IPS DF 4.7 (cell line): ENCODE measurements at regions not wholly inside any gene's neighbourhood (a gene's known extent, or its start where the extent isn't known, plus 50 kb on each side); places are given as distances from the start of the nearest gene placed in this dataset.

ENCODE experiments used
- DNase-seq: peaks from one replicate; pipeline ENCODE4 v3.0.0-alpha.2; 2013; ENCODE audit warnings: low spot score; ENCODE audit errors: extremely low read depth

DNA sequence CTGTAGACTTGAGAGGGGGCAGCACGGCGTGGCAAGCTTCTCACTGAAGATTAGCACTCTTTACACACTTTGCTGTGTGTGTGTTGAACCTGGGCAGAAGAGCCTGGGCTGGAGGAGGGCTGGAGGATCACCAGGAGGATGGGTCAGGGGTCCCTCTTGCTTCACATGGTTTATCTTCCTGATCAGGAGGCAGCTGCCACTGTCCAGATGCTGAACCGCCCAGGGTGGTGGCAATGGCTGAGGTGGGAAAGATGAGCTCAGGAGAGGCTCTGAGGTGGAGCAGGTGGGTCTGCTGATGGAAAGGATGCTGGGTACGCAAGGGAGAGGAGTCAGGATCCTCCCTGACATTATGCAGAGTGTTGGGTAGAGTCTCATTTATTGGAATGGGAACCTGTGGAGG lies 191.5 kb downstream of the RAMP3 start:
- DNase-seq, result no peak

DNA sequence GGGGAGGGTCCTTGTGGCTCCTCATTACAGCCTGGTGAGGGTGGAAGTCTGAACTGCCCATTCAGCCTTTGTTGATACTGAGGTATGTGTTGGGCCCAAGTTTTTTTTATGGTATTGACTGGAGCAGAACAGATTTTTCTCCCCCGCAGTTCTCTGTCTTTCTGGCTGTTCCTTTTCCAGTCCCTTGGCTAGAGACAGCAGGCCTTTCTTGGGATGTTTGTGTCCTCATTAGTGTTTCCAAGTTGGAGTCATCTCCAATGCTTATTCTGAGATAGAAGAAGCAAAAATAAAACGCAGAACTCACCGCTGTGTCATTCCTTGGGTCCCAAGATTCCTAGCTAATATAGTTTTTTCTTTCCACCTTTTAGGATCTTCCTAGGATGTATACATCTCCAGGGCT lies 193.3 kb downstream of the RAMP3 start:
- DNase-seq, result no peak

DNA sequence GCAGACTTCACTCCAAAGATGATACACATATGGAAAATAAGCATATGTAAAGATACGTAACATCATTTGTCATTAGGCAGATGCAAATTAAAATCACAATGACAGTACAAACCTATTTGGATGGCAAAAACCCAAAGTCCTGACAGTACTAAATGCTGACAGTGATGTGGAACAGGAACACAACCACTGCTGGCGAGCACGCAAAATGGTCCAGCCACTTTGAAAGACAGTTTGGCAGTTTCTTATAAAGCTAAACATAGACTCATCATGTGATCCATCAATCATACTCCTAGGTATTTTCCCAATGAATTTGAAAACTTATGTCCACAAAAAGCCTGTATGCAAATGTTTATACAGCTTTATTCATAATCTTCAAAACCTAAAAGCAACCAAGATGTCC lies 200.7 kb downstream of the RAMP3 start:
- no peak for DNase-seq

DNA sequence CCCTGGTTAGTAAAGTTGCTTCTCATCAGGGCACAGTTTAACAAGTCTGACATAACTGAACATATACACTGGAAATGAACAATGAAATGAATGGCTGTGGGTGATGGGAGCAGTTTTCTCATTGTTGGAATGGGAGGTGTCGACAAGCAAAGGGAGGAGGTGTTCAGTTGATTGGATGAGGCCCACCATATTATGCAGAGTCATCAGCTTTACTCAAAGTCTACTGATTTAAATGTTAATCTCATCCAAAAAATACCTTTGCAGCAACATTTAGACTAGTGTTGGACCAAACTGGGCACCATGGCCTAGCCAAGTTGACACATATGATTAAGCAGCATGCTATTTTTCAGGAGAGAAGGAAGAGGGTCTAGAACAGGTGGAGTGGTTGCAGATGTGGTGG lies 201.7 kb downstream of the RAMP3 start:
- DNase-seq, result no peak

DNA sequence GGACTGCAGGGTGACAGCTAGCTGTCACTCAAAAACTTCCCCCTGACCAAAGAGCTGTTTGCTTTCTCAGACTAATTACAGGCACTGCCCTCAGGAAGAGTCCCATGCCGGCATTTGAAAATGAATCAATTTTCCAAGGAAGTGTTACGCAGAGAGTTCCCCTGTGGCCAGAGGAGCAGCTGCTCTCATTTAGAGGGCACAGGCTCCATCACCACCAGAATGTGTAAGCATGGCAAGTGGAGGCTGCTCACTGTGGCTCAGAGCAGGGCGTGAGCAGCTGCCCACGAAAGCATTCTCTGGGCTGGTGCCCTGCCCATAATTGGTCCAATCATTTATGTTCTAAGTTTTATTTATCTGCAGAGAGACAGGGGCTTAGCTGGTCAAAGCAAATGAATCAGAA lies 202.2 kb downstream of the RAMP3 start:
- DNase-seq, result no peak

DNA sequence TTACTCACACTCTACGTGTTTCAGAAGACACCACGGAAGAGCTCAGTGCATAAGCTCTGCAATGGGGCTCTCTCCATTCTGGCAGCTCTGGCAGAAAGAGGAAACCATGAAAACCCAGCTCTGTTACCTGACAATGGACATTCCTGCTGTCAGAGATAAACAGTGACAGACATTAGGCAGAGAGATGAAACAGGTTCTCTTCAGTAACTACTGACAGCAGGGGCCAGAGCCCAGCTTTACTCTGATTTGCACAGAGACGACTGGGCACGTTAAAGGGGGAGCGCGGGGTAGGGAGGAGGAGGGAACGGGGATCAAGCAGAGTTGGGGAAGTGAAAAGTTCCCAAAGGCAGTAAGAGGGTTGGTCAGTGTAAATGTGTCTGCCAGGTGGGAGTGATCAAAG lies 206.1 kb downstream of the RAMP3 start:
- DNase-seq, result no peak

DNA sequence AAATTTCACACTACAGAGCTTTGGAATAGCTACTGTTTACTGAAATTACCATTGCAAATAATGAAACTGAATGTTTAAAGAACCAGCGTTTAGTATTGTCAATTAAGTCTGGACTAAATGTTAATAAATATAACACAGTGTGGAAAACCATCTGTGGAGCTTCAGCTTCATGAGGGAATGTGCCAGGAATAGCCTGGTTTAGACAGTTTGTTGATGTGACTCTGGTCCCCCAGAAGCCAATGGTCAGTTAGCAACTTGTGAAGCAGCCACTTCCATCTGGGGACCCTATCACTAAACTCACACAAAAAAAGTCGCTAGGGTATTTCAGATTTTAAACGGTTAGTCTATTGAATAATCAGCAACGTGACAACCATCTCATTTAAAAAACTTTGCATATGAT lies 207.8 kb downstream of the RAMP3 start:
- DNase-seq, result no peak

DNA sequence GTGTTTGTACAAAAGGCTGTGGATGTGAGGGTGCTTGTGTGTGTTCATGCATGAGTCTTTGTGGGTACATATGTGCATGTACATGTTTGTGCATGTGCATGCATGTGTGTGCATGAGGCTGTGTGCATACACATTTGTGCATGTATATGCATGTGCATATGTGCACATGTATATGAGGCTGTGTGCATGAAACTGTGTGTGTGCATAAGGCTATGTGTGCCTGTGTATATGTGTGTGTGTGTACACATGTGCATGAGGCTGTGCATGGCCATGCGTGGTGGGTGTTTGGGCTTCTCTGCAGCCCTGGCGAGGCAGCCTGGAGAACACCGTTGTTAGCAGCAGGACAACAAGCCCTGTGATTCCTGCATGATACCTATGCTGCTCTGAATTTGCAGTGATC lies 207.7 kb upstream of the ADCY1 start:
- no peak for DNase-seq

DNA sequence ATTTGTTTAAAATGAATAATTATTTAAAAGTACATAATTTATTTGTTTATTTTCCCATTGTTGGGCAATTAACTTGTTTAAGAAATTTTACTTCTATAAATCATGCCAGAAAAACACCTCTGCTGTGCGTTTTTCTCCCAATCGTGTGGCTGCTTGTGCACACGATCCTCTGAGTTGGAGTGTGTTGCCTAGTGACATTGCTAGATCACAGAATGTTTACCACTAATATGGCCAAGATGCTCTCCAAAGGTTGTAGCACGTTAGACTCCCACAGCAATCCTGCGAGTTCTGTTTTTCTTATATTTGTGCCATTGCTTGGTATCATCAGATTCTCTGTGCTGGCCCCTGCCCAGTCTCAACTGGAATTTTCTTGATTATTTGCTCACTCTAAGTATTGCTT lies 207.1 kb upstream of the ADCY1 start:
- DNase-seq, result no peak

DNA sequence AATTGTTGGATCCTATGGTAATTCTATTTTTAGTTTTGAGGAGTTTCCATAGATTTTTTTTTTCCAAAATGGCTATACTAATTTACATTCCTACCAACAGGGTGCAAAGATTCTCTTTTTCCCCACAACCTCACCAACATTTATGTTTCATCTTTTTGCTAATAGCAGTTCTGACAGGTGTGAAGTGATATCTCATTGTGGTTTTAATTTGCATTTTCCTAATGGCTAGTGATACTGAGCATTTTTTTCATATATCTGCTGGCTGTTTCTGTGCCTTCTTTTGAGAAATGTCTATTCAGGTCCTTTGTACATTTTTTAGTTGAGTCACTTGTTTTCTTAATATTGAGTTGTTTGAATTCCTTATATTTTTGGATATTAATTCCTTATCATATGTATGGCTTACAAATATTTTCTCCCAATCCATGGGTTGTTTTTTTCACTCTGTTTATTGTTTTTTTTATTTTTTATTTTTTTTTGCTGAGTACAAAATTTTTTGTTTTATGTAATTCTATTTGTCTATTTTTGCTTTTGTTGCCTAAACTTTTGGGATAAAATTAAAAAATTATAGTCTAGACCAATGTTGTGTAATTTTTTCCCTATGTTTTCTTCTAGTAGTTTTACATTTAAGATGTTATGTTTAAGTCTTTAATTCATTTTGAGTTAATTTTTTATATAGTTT lies 205.9 kb upstream of the ADCY1 start:
- no peak for DNase-seq

DNA sequence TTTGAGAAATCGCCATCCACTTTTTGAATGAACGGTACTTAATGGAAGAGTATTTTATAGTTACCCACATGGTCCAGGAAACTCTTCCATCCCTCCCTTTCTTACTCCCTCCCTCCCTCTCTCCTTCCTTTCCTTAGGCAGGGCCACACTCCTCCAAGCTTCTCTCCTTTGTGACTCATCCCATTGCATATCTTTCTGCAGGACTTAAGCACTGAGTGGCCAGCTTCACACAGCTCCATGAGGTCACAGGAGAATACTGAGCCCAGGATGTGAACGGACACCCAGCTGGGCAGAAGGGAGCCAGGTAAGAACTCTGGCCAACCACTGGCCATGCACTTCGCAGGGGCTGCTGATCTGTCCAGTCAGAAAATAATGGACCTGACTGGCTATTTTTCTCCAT lies 189.7 kb upstream of the ADCY1 start:
- DNase-seq, result no peak

DNA sequence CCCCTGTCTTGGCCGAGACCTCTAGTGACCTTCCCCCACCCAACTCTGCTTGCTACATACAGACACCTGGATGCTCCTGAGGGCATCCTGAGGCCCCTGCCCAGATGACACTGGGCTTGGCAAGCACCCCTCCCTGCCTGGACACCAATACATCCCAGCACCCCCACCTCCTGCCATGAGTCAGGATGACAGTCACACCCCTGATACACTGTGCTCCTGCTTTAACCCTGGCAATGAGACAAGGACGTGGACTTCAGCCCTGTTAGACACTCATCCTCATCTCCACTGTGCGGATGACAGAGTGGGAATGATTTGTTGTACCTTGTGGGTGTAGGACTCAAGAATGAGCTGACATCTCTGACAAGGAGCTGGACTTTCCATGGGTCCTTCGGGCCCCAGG lies 186.3 kb upstream of the ADCY1 start:
- DNase-seq, result no peak

DNA sequence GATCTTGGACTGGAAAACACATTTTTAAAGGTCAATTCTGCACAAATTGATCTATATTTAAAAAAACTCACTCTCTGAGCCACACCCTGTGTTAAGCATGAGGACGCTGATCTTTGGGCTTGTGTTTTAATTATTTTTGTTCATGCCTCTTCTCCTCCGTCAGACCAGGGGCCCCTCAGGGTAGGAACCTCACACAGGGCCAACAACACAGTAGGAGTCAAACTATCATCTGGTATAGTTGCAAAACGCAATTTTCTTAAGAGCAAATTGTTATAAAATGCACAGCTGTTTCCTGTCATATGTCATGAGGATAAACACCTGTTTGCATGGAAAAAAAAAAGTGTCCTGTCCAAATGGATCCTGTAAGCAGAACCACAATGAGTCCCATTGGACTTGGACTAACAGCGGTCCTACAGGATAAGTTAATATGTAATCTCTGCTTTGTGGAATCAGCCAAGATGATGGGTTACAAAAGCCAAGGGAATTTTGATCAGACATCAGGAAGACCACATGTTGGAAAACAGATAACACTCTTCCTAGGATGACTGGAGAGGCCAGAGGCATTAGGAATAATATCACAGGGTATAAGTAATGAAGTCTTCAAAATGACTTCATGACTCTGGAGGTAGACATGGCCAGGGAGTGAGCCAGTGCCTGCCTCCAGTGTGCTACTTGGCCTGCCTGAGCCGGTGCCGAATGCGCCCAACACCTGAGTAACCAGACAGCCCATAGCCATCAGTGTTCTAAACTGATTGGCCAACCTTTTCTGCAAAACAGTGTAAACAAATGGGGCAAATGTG lies 184.9 kb upstream of the ADCY1 start:
- DNase-seq, result no peak

DNA sequence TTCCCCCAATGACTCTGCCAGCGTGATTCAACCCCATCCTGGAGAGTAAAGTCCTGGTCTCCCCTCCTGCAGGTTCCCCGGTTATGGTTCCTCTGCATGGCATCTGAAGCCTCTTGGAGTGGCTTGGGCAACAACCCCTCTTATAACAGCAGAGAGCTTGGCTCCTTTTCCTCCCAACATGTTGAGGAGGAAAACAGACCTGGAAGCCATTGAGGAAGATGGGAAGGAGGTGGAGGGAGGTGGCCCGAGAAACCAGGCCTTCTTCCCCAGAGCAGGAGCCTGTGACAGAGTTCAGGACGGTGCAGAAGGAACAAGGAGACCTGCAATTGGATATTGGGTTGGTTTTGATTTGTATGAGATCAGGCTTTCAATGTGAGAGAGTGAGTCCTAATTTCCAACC lies 184.0 kb upstream of the ADCY1 start:
- DNase-seq, result no peak

DNA sequence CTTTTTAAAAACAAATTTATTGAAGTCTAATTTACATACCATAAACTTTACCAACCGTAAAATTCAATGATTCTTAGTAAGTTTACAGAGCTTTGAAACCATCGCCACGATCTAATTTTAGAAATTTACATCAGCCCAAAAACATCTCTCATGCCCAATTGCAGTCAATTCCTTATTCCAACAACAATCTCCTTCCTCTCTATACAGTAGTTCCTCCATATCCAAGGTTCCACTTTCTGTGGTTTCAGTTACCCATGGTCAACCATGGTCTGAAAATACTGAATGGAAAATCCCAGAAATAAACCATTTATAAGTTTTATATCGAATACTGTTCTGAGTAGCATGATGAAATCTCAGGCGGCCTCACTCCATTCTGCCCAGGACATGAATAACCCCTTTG lies 183.4 kb upstream of the ADCY1 start:
- DNase-seq, result no peak

DNA sequence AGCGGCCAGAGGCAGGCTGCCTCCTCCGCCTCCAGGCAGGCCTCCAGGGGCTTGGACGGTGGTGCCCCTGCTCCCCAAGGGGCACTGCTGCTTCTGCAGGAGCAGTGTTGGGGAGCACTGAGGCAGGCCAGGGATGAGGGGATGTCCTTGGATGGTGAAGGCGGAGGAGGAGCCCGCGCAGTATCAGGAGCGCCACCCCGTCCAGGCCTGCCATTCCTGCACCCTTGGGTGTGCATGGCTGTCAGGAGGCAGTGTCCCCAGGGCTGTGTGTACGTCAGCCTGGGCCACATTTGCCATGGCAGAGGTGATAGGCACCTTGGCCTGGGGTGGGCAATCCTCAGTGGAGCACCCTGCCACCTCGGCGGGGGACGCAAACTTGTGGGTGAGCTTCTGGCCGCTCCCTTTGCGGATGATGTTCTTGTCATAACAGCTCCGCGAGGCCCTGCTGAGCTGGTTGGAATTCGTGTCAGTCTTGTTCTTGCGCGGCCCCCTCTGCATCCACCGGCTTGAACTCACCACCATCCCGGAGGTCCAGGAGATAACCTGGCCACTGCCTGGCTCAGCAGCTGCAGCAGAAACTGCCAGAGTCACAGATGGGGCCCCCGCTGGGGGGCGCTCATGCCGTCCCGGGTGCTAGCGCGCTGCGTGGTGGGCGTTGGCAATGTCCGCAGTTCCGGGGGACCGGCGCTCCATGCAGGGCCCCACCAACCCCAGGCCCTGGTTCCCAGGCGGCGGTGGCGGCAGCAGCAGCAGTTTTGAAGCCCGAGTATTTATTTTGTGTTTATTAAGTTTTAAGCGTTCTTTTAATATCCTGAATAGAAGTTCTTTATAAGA lies 182.3 kb upstream of the ADCY1 start:
- no peak for DNase-seq

DNA sequence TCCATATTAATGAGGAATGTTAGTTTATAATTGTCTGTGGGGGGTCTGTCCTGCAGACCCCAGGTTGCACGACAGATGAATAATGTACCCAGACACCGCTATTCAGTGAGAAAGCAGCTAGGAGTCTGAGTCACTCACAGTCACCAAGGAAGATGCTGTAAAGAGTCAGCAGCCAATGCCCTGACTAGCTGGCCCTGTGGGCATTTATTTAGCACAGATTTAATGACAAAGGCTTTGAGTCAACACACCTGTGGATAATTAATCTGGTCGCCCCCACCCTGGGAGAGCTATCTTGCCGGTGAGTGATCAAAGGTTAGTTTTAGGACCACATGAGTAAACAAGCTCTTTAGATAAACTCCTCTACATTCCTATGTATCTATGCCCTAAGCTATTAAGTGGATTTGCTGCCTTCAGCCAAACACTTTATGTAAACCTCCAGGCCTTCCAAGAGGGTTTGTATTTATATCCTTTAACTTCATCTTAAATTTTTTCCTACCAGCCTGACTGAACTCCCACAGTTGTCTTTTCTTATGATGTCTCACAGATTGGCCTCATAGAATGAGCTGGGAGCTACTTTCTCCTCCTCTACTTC lies 180.0 kb upstream of the ADCY1 start:
- DNase-seq, result no peak

DNA sequence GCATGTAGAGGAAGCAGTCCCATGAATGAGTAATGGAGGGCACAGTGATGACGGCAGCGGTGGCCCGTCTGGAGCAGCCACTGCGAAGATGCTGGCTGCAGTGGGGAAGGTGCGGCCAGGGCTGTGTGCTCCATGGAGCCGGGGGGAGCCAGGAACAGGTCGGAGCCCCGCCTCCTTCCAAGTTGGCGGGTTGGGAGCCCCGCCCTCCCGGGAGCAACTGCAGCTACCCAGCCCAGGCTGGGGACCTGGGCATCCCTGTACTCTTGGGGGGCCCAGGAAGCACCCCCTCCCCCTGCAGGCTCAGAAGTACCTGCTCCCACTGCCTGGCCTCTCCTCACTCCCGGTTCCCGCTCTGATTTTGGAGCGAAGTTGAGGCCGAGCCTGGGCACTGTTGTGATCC lies 175.1 kb upstream of the ADCY1 start:
- no peak for DNase-seq

DNA sequence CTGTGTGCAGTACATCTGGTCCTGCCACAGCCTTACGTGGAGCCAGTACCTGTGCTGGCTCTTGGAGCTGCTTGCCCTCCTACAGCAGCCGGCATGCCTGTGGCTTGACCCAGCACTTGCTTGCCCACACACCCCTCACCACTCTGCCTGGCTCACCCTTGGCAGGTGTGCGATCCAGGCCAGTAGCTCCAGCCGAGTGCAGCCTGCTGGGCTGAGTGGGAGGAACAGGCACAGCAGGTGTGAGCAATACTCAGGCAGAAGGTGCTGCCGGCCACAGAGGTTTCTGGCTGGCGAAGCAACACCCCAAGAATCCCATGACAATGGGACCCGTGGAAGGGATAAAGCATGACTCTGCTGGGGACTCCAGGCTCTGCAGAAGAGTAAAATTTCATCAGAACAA lies 173.5 kb upstream of the ADCY1 start:
- DNase-seq, result no peak

DNA sequence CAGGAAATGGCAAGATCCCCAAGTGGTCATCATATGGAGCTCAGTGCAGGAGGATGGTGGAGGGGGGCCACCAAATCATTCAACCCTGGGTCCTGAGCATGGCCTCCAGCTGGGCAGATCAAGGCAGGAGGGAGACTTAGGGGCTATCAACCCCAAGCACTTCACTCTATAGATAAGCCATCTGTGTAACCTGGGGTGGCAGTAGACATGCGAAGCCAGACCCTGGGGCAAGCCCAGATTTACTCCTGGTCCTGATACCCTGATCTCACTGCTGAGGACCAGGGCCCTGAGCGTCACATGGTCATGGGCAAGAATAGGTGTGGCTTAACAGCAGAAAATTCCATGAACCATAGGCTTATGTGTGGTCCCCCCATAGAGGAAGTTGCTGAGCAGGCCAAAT lies 173.0 kb upstream of the ADCY1 start:
- DNase-seq, result no peak

DNA sequence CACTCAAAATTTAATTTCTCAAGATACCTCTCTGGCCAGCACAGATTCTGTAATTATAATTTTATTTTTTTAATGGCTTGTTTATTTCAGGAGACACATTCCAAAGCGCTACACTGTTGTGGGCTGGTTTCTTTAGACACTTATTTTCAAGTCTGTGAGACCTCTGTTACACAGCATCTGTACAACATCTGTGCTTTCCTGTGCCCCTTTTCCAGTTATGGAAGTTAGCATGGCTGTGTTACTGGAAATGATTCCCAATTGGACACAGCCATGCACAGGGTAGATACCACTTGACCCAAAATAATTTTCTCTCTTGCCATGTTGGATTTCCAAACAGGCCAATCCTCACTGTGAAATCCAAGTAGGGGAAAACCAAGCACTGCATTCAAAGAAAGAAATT lies 172.3 kb upstream of the ADCY1 start:
- DNase-seq, result no peak
